ENCODE measurements at regions not wholly inside any gene's neighbourhood (a gene's known extent, or its start where the extent isn't known, plus 50 kb on each side); places are given as distances from the start of the nearest gene placed in this dataset.

- Histone ChIP-seq H4K20me1 (ENCODE audit: insufficient read depth) (no peaks in the 10 kb centered on the region), H2AFZ (ENCODE audit: low read depth, low read length) (no peak overlapping the region), H3K27me3 (ENCODE audit: insufficient read depth, low read depth, low read length) (no peaks in the 10 kb centered on the region), H3F3A (ENCODE audit: insufficient read depth, low read length, poor library complexity, severe bottlenecking) (no peaks in the 10 kb centered on the region), H3K9ac (ENCODE audit: low read length) (no peak overlapping the region), H3K4me3 (ENCODE audit: low read length) (no peak overlapping the region), H3K27ac (ENCODE audit: low read length) (no peak overlapping the region), H3K9me3 (ENCODE audit: low read length) (no peaks in the 10 kb centered on the region), H3K4me2 (ENCODE audit: low read length) (no peak overlapping the region), H3K9me2 (ENCODE audit: insufficient read depth, low read length) (no peaks in the 10 kb centered on the region), H3K36me3 (ENCODE audit: insufficient read depth, low read length) (no peaks in the 10 kb centered on the region), H3K79me2 (replicated peaks; ENCODE audit: insufficient read depth, low read length) (no peaks in the 10 kb centered on the region)
- TF ChIP-seq TAF1 (IDR thresholded peaks at IDR 0.05; ENCODE audit: low read depth) (no peak), POLR2AphosphoS5 (IDR thresholded peaks at IDR 0.05) (no peak), EP300 (conservative IDR thresholded peaks at IDR 0.05; ENCODE audit: poor library complexity, severe bottlenecking) (no peak), SMC3 (conservative IDR thresholded peaks at IDR 0.05; ENCODE audit: poor library complexity) (no peak), RAD21 (conservative IDR thresholded peaks at IDR 0.05) (no peak), REST (IDR thresholded peaks at IDR 0.05; ENCODE audit: borderline replicate concordance) (no peak), MXI1 (conservative IDR thresholded peaks at IDR 0.05; ENCODE audit: poor library complexity, severe bottlenecking) (no peak), EZH2 (IDR thresholded peaks at IDR 0.05; ENCODE audit: borderline replicate concordance, insufficient read depth, low read length, poor library complexity, severe bottlenecking) (no peak)
These were observed 69.5 kb upstream of the XCR1 start for GRCh38 chr3:46096781-46097180.

GRCh38 chr3:46096336-46096735, 69.1 kb upstream of the XCR1 start:
- Histone ChIP-seq H3K9me2 (ENCODE audit: insufficient read depth, low read length) (no peaks in the 10 kb centered on the region), H3K4me2 (ENCODE audit: low read length) (no peak overlapping the region), H3K79me2 (replicated peaks; ENCODE audit: insufficient read depth, low read length) (no peaks in the 10 kb centered on the region), H3K9me3 (ENCODE audit: low read length) (no peaks in the 10 kb centered on the region), H3K9ac (ENCODE audit: low read length) (no peak overlapping the region), H2AFZ (ENCODE audit: low read depth, low read length) (no peak overlapping the region), H3F3A (ENCODE audit: insufficient read depth, low read length, poor library complexity, severe bottlenecking) (no peaks in the 10 kb centered on the region), H3K27ac (ENCODE audit: low read length) (no peak overlapping the region), H3K4me3 (ENCODE audit: low read length) (no peak overlapping the region), H3K27me3 (ENCODE audit: insufficient read depth, low read depth, low read length) (no peaks in the 10 kb centered on the region), H4K20me1 (ENCODE audit: insufficient read depth) (no peaks in the 10 kb centered on the region), H3K36me3 (ENCODE audit: insufficient read depth, low read length) (no peaks in the 10 kb centered on the region)
- TF ChIP-seq POLR2AphosphoS5 (IDR thresholded peaks at IDR 0.05) (no peak), EP300 (conservative IDR thresholded peaks at IDR 0.05; ENCODE audit: poor library complexity, severe bottlenecking) (no peak), MXI1 (conservative IDR thresholded peaks at IDR 0.05; ENCODE audit: poor library complexity, severe bottlenecking) (no peak), SMC3 (conservative IDR thresholded peaks at IDR 0.05; ENCODE audit: poor library complexity) (no peak), TAF1 (IDR thresholded peaks at IDR 0.05; ENCODE audit: low read depth) (no peak), RAD21 (conservative IDR thresholded peaks at IDR 0.05) (no peak), REST (IDR thresholded peaks at IDR 0.05; ENCODE audit: borderline replicate concordance) (no peak), EZH2 (IDR thresholded peaks at IDR 0.05; ENCODE audit: borderline replicate concordance, insufficient read depth, low read length, poor library complexity, severe bottlenecking) (no peak)
